NCI-H146 treated with DMSO at 0.1 percent for 48 hours (cell line): ENCODE measurements at regions not wholly inside any gene's neighbourhood (a gene's known extent, or its start where the extent isn't known, plus 50 kb on each side); places are given as distances from the start of the nearest gene placed in this dataset.
"Not testable (repeated sequence)": the region's sequence is repeated elsewhere in the genome, so short reads cannot be mapped to it uniquely, and the experiment has no call there.

Source experiments
- DNase-seq: peaks from one replicate; lab custom pipeline; 2025; ENCODE audit not compliant: unreplicated experiment; lab: John Stamatoyannopoulos, UW

- DNase-seq, result no peak
Observed at GRCh38 chr4:114087596-114088230, 108.3 kb upstream of the ARSJ start.

GRCh38 chr4:114088481-114088880 lies 109.0 kb upstream of the ARSJ start:
- DNase-seq, result no peak

GRCh38 chr4:114091546-114091945 lies 112.1 kb upstream of the ARSJ start:
- no peak for DNase-seq

GRCh38 chr4:114093221-114093715 lies 113.8 kb upstream of the ARSJ start:
- DNase-seq, result no peak

GRCh38 chr4:114100288-114101031 lies 121.0 kb upstream of the ARSJ start:
- DNase-seq, result no peak

- no peak for DNase-seq
Observed at GRCh38 chr4:114103908-114104307, 124.5 kb upstream of the ARSJ start.

GRCh38 chr4:114108869-114109268 lies 129.4 kb upstream of the ARSJ start:
- DNase-seq, result no peak

- DNase-seq, result no peak
Observed at GRCh38 chr4:114109776-114110175, 130.3 kb upstream of the ARSJ start.

GRCh38 chr4:114115526-114115925 lies 136.1 kb upstream of the ARSJ start:
- no peak for DNase-seq

GRCh38 chr4:114116861-114117260 lies 137.4 kb upstream of the ARSJ start:
- no peak for DNase-seq

GRCh38 chr4:114121221-114121620 lies 141.8 kb upstream of the ARSJ start:
- no peak for DNase-seq

- DNase-seq, result no peak
Observed at GRCh38 chr4:114132199-114132598, 152.8 kb upstream of the ARSJ start.

GRCh38 chr4:114132830-114133229 lies 153.4 kb upstream of the ARSJ start:
- no peak for DNase-seq

GRCh38 chr4:114136069-114136468 lies 156.6 kb upstream of the ARSJ start:
- DNase-seq, result no peak

GRCh38 chr4:114137984-114138383 lies 158.5 kb upstream of the ARSJ start:
- DNase-seq, result no peak

- DNase-seq, result no peak
Observed at GRCh38 chr4:114146947-114147618, 167.6 kb upstream of the ARSJ start.

- not testable (repeated sequence) for DNase-seq
Observed at GRCh38 chr4:114147619-114148208, 168.3 kb upstream of the ARSJ start.

GRCh38 chr4:114148372-114149070 lies 169.1 kb upstream of the ARSJ start:
- not testable (repeated sequence) for DNase-seq

GRCh38 chr4:114156371-114156770 lies 176.9 kb upstream of the ARSJ start:
- no peak for DNase-seq

GRCh38 chr4:114161809-114162208 lies 182.4 kb upstream of the ARSJ start:
- no peak for DNase-seq

- DNase-seq, result no peak
Observed at GRCh38 chr4:114163051-114163450, 183.6 kb upstream of the ARSJ start.
